ENCODE measurements at regions not wholly inside any gene's neighbourhood (a gene's known extent, or its start where the extent isn't known, plus 50 kb on each side); places are given as distances from the start of the nearest gene placed in this dataset.

- TF ChIP-seq CTCF (IDR thresholded peaks at IDR 0.05) = no peak
These were observed 127.9 kb upstream of the PFN2 start for GRCh38 chr3:150098621-150099020.

- no peak for TF ChIP-seq CTCF (IDR thresholded peaks at IDR 0.05)
These were observed 126.8 kb upstream of the PFN2 start for GRCh38 chr3:150097588-150097890.

GRCh38 chr3:150096700-150097587 lies 126.2 kb upstream of the PFN2 start:
- no peak for TF ChIP-seq CTCF (IDR thresholded peaks at IDR 0.05)

GRCh38 chr3:150094150-150094933 lies 123.6 kb upstream of the PFN2 start:
- no peak for TF ChIP-seq CTCF (IDR thresholded peaks at IDR 0.05)

GRCh38 chr3:150091626-150092025 lies 120.9 kb upstream of the PFN2 start:
- no peak for TF ChIP-seq CTCF (IDR thresholded peaks at IDR 0.05)

- TF ChIP-seq CTCF (IDR thresholded peaks at IDR 0.05) = no peak
These were observed 120.2 kb upstream of the PFN2 start for GRCh38 chr3:150090877-150091276.

- TF ChIP-seq CTCF (IDR thresholded peaks at IDR 0.05) = no peak
These were observed 119.3 kb upstream of the PFN2 start for GRCh38 chr3:150090006-150090405.

Measured in LNCAP (cell line).